ENCODE measurements at regions not wholly inside any gene's neighbourhood (a gene's known extent, or its start where the extent isn't known, plus 50 kb on each side); places are given as distances from the start of the nearest gene placed in this dataset.

DNA sequence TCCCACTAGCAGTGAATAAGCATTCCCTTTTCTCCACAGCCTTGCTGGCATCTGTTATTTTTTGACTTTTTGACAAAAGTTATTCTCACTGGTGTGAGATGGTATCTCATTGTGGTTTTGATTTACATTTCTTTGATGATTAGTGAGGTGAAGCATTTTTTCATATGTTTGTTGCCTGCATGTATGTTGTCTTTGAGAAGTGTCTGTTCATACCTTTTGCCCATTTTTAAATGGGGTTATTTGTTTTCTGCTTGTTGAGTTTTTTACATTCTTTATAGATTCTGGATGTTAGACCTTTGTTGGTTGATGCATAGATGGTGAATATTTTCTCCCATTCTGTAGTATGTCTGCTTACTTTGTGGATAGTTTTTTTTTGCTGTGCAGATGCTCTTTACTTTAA, 171.7 kb downstream of the SREK1 start:
- H3K4me2 ChIP-seq (ENCODE audit: low read depth, low read length, poor library complexity, severe bottlenecking): no peak overlapping the region
- no peaks in the 10 kb centered on the region for H3F3A ChIP-seq (ENCODE audit: low read depth)
- H4K20me1 ChIP-seq (ENCODE audit: insufficient read depth, low read length, poor library complexity, severe bottlenecking): no peaks in the 10 kb centered on the region
- TF ChIP-seq EZH2phosphoT487 (IDR thresholded peaks at IDR 0.05; ENCODE audit: borderline replicate concordance): no peak
- TF ChIP-seq, protein P1, sequence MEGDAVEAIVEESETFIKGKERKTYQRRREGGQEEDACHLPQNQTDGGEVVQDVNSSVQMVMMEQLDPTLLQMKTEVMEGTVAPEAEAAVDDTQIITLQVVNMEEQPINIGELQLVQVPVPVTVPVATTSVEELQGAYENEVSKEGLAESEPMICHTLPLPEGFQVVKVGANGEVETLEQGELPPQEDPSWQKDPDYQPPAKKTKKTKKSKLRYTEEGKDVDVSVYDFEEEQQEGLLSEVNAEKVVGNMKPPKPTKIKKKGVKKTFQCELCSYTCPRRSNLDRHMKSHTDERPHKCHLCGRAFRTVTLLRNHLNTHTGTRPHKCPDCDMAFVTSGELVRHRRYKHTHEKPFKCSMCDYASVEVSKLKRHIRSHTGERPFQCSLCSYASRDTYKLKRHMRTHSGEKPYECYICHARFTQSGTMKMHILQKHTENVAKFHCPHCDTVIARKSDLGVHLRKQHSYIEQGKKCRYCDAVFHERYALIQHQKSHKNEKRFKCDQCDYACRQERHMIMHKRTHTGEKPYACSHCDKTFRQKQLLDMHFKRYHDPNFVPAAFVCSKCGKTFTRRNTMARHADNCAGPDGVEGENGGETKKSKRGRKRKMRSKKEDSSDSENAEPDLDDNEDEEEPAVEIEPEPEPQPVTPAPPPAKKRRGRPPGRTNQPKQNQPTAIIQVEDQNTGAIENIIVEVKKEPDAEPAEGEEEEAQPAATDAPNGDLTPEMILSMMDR (conservative IDR thresholded peaks at IDR 0.05; ENCODE audit: low read length): no peak
- no peak overlapping the region for H2AFZ ChIP-seq (ENCODE audit: low read length)
- no peaks in the 10 kb centered on the region for H3K4me1 ChIP-seq (ENCODE audit: insufficient read depth, low read length, poor library complexity, severe bottlenecking)
- no peaks in the 10 kb centered on the region for H3K9me2 ChIP-seq (replicated peaks; ENCODE audit: low read depth, low read length)
- no peak overlapping the region for H3K4me3 ChIP-seq (ENCODE audit: low read length, poor library complexity, severe bottlenecking)
- H3K9me3 ChIP-seq (ENCODE audit: insufficient read depth, low read depth, low read length): 0 out of 2 replicates have a peak, but pooled peaks cover 7% of the 10 kb centered on the region
- no peaks in the 10 kb centered on the region for H3K79me2 ChIP-seq (ENCODE audit: insufficient read depth, low read length)
- H3K36me3 ChIP-seq (ENCODE audit: insufficient read depth, low read length): no peaks in the 10 kb centered on the region
- no peak overlapping the region for H3K9ac ChIP-seq (ENCODE audit: low read depth, low read length, poor library complexity, severe bottlenecking)
- H3K27me3 ChIP-seq (ENCODE audit: insufficient read depth, low read length, poor library complexity, severe bottlenecking): no peaks in the 10 kb centered on the region

DNA sequence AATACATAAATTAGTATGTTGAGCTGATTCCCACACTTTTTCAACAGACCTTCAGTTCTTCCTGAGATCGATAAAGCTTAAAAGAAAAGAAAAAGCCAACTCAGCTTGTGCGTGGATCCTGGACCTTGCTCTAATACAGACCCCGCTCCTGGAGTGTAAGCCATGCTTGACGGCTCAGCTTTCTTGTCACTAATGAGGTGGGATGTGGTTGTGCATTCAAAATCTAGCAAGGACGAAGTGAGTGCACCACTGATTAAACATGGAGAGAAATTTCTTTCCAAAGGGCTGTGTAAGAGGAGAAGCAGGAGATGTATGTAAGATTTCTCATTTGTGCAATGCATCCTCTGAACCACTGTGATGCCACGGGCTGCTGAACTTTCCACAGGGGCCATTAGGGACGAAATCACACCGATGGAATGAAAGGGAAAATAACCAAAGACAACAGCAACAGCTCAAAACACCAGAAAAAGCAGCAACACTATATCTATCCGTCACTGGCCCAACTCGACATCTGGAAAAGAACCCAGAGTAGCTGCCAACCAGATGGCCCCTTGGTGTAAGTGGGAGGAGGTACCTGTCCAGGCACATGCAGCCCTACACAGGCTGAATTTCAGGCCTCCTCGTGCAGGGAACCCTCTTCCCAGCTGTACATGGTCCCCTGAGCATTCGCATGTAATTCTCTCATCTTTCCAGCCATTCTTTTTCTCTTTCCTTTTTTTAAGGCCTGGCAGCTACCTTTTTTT, 178.9 kb downstream of the SREK1 start:
- Histone ChIP-seq H3K9me2 (replicated peaks; ENCODE audit: low read depth, low read length) (no peaks in the 10 kb centered on the region), H3K9me3 (ENCODE audit: insufficient read depth, low read depth, low read length) (no peaks in the 10 kb centered on the region), H3K4me2 (ENCODE audit: low read depth, low read length, poor library complexity, severe bottlenecking) (no peak overlapping the region), H3F3A (ENCODE audit: low read depth) (no peaks in the 10 kb centered on the region), H3K36me3 (ENCODE audit: insufficient read depth, low read length) (no peaks in the 10 kb centered on the region), H3K4me1 (ENCODE audit: insufficient read depth, low read length, poor library complexity, severe bottlenecking) (no peaks in the 10 kb centered on the region), H3K79me2 (ENCODE audit: insufficient read depth, low read length) (no peaks in the 10 kb centered on the region), H3K9ac (ENCODE audit: low read depth, low read length, poor library complexity, severe bottlenecking) (no peak overlapping the region), H3K4me3 (ENCODE audit: low read length, poor library complexity, severe bottlenecking) (no peak overlapping the region), H2AFZ (ENCODE audit: low read length) (no peak overlapping the region), H4K20me1 (ENCODE audit: insufficient read depth, low read length, poor library complexity, severe bottlenecking) (no peaks in the 10 kb centered on the region), H3K27me3 (ENCODE audit: insufficient read depth, low read length, poor library complexity, severe bottlenecking) (no peaks in the 10 kb centered on the region)
- no peak for TF ChIP-seq EZH2phosphoT487 (IDR thresholded peaks at IDR 0.05; ENCODE audit: borderline replicate concordance)
- TF ChIP-seq, protein P1 (conservative IDR thresholded peaks at IDR 0.05; ENCODE audit: low read length): no peak

DNA sequence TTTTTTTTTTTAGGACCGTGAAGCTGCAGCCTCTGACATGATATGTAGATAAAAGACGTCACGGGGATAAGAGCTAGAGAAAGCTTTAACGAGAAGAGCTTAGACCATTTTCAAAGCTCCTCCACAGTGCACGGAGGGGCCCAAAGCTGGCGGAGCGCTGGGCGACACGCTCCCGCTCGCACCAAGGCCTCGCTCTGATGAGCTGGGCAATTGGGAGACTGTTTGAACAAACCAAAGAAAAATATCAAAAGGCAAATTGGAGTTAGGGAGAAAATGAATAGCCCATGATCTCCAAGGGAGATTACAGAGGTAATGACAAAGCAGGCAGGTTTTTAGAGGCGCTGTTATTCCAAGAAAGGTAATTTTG, 179.4 kb downstream of the SREK1 start:
- H3K9me2 ChIP-seq (replicated peaks; ENCODE audit: low read depth, low read length): no peaks in the 10 kb centered on the region
- no peak for TF ChIP-seq EZH2phosphoT487 (IDR thresholded peaks at IDR 0.05; ENCODE audit: borderline replicate concordance)
- TF ChIP-seq, protein P1 (conservative IDR thresholded peaks at IDR 0.05; ENCODE audit: low read length): no peak
- no peak overlapping the region for H3K4me2 ChIP-seq (ENCODE audit: low read depth, low read length, poor library complexity, severe bottlenecking)
- H3K4me1 ChIP-seq (ENCODE audit: insufficient read depth, low read length, poor library complexity, severe bottlenecking): no peaks in the 10 kb centered on the region
- no peaks in the 10 kb centered on the region for H3K27me3 ChIP-seq (ENCODE audit: insufficient read depth, low read length, poor library complexity, severe bottlenecking)
- no peak overlapping the region for H2AFZ ChIP-seq (ENCODE audit: low read length)
- H3F3A ChIP-seq (ENCODE audit: low read depth): no peaks in the 10 kb centered on the region
- H3K9me3 ChIP-seq (ENCODE audit: insufficient read depth, low read depth, low read length): no peaks in the 10 kb centered on the region
- no peaks in the 10 kb centered on the region for H3K79me2 ChIP-seq (ENCODE audit: insufficient read depth, low read length)
- no peaks in the 10 kb centered on the region for H3K36me3 ChIP-seq (ENCODE audit: insufficient read depth, low read length)
- H4K20me1 ChIP-seq (ENCODE audit: insufficient read depth, low read length, poor library complexity, severe bottlenecking): no peaks in the 10 kb centered on the region
- no peak overlapping the region for H3K4me3 ChIP-seq (ENCODE audit: low read length, poor library complexity, severe bottlenecking)
- no peak overlapping the region for H3K9ac ChIP-seq (ENCODE audit: low read depth, low read length, poor library complexity, severe bottlenecking)
